GM21360 (cell line): ENCODE measurements at regions not wholly inside any gene's neighbourhood (a gene's known extent, or its start where the extent isn't known, plus 50 kb on each side); places are given as distances from the start of the nearest gene placed in this dataset.
"Not testable (repeated sequence)": the region's sequence is repeated elsewhere in the genome, so short reads cannot be mapped to it uniquely, and the experiment has no call there.

Source experiments
- ATAC-seq: cut with Tn5 transposase; IDR thresholded peaks from one replicate; pipeline ENCODE4 v1.9.1; 2021; ENCODE audit warnings: mild to moderate bottlenecking, moderate library complexity; ENCODE audit not compliant: unreplicated experiment

GRCh38 chr16:52309446-52310416 lies 237.2 kb downstream of the TOX3 start:
- ATAC-seq = no peak

- ATAC-seq = no peak
These were observed 238.9 kb downstream of the TOX3 start for GRCh38 chr16:52308051-52308450.

- ATAC-seq = no peak
These were observed 245.9 kb downstream of the TOX3 start for GRCh38 chr16:52301026-52301425.

GRCh38 chr16:52298769-52299168 lies 248.2 kb downstream of the TOX3 start:
- ATAC-seq = no peak

GRCh38 chr16:52296706-52297315 lies 250.1 kb downstream of the TOX3 start:
- ATAC-seq = not testable (repeated sequence)

GRCh38 chr16:52296076-52296475 lies 250.9 kb downstream of the TOX3 start:
- no peak for ATAC-seq

GRCh38 chr16:52294660-52295059 lies 252.3 kb downstream of the TOX3 start:
- ATAC-seq = no peak

- ATAC-seq = no peak
These were observed 253.7 kb downstream of the TOX3 start for GRCh38 chr16:52293204-52293603.

GRCh38 chr16:52283584-52284375 lies 263.2 kb downstream of the TOX3 start:
- ATAC-seq = no peak

GRCh38 chr16:52283018-52283417 lies 263.9 kb downstream of the TOX3 start:
- ATAC-seq = no peak

- ATAC-seq = no peak
These were observed 266.9 kb downstream of the TOX3 start for GRCh38 chr16:52280086-52280485.

GRCh38 chr16:52271088-52271750 lies 275.7 kb downstream of the TOX3 start:
- no peak for ATAC-seq

- ATAC-seq = no peak
These were observed 281.5 kb downstream of the TOX3 start for GRCh38 chr16:52265446-52265861.

GRCh38 chr16:52257534-52257933 lies 289.4 kb downstream of the TOX3 start:
- ATAC-seq = no peak

- ATAC-seq = no peak
These were observed 290.4 kb downstream of the TOX3 start for GRCh38 chr16:52256310-52257078.

- ATAC-seq = no peak
These were observed 292.2 kb downstream of the TOX3 start for GRCh38 chr16:52254746-52255145.

GRCh38 chr16:52252680-52253079 lies 294.3 kb downstream of the TOX3 start:
- ATAC-seq = no peak

GRCh38 chr16:52251495-52251894 lies 295.4 kb downstream of the TOX3 start:
- no peak for ATAC-seq

GRCh38 chr16:52247737-52248136 lies 299.2 kb downstream of the TOX3 start:
- ATAC-seq = no peak

- no peak for ATAC-seq
These were observed 308.2 kb downstream of the TOX3 start for GRCh38 chr16:52238710-52239109.
